GM19238 (cell line): ENCODE measurements at regions not wholly inside any gene's neighbourhood (a gene's known extent, or its start where the extent isn't known, plus 50 kb on each side); places are given as distances from the start of the nearest gene placed in this dataset.
"Not testable (repeated sequence)": the region's sequence is repeated elsewhere in the genome, so short reads cannot be mapped to it uniquely, and the experiment has no call there.

Experiments
- DNase-seq: peaks from one replicate; pipeline ENCODE4 v3.0.0; 2011; ENCODE audit warnings: low spot score; ENCODE audit not compliant: insufficient read length

DNA sequence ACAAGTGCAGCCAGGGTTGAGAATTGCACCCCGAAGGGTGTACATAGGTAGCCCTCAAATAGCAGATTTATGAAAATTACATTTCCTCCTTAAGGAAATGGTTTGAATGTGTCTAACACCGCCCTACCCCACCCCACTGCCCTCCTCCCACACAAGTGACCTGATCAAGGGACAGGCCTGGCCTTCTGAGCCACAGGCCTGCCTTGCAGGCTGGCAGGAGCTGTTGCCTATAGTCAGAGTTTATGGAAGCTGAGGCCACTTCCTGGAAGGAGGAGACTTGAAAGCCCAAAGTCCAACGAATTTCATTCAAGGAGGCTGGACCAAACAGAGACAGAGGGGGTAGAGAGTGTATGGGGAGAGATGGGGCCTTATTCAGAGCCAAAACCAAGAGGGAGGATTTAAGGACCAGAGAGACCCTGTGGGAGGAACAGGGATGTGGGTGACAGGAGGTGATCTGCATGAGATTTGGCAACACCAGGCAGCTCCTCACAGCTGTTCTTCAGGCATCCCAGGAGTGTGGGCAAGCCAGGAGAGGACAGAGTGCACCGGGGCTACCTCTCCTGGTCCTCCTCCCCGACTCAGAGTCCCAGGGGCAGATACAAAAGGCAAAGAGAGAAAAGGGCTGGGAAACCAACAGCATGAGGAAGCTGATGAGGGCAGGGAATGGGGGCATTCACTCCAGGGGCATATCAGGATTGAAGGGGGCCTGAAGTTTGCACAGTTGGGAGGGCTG lies 100.4 kb upstream of the HES1 start:
- DNase-seq: no peak

DNA sequence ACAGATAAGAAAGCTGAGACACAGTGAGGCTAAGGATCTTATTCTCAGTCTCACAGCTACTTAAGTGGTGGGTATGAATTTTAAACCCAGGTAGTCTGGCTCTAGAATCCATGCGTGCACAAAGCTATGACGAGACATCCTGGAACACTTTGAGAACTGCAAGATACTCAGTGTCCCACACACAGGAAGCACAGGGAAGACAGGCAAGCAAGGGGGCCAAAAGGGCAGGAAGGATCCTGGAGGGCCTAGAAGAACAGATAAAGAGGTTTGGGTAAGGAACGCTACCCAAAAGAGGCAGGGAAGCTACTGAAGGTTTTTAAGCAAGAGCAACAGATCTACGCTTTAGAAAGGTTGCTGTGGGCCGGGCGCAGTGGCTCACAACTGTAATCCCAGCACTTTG lies 99.1 kb upstream of the HES1 start:
- DNase-seq: no peak

- DNase-seq: not testable (repeated sequence)
Observed at GRCh38 chr3:194038346-194038745, 97.6 kb upstream of the HES1 start.

GRCh38 chr3:194038960-194039359 lies 97.0 kb upstream of the HES1 start:
- no peak for DNase-seq

DNA sequence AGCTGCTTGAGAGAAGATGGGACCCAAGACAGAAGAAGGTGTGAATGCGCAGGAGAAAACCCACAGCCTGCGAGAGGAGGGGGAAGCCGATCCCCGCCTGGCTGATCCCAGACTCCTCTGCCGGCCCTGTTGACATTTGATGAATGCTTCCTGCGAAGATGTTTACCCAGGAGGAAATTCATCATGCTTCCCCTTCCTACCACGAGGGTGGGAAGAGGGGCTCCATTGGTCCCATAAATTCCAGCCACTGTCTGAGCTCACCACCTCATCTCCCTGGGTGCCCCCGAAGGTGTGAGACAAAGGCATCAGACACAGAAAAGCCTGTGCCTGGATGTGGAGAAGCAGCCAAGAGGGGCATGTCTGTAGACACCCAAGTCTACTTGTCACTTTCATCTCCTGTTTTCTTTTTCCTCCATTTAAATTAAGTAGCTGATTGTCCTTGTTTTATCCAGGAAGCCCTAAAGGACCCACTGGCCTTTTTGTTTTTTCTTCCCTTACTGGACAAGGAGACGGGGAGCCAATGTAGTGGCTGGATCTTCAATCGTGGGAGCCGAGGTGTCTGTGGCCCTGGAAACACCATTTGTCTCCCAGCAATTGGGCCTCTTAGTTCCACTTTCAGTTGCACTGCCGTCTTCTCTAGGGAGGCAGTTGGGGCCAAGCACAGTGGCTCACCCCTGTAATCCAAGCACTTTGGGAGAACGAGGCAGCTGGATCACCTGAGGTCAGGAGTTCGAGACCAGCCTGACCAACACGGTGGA lies 95.3 kb upstream of the HES1 start:
- no peak for DNase-seq

GRCh38 chr3:194042927-194043326 lies 93.0 kb upstream of the HES1 start:
- no peak for DNase-seq

GRCh38 chr3:194043516-194043915 lies 92.4 kb upstream of the HES1 start:
- no peak for DNase-seq

DNA sequence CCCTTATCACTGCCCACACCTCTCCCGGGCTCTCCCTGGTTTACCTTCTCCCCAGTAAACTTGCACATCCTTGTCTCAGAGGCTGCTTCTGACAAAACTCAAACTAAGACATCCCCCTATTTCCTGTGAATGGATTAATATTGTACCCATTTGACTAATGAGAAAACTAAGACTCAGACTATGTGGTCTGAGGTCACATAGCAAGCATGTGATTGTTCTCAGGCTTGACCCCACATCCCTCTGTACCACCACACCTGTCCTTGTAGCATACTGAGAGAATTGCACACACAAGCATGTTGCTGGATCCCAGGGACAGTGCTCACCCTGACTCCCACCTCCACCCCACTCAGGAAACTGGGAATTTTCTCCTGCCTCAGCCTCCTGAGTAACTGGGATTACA lies 90.7 kb upstream of the HES1 start:
- no peak for DNase-seq

DNA sequence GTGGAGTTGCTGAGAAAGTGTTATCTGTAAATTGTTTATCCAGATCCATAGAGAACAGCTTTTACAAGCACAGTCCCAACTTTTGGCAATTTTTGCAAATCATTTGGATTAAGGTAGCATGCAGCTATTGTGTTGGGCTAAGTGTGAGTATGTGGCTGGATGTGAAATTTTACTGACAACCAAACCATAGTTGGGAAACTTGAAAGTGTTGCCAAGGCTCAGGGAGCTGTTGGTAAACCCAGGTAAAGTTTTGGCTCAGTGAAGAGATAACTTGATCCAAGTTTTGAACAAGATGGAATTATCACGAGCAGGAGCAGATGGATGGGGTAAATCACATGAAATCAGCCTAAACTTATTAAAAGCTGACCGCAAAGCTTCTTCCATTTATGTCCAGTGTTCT lies 90.0 kb upstream of the HES1 start:
- DNase-seq: no peak

- no peak for DNase-seq
Observed at GRCh38 chr3:194046531-194046930, 89.4 kb upstream of the HES1 start.

DNA sequence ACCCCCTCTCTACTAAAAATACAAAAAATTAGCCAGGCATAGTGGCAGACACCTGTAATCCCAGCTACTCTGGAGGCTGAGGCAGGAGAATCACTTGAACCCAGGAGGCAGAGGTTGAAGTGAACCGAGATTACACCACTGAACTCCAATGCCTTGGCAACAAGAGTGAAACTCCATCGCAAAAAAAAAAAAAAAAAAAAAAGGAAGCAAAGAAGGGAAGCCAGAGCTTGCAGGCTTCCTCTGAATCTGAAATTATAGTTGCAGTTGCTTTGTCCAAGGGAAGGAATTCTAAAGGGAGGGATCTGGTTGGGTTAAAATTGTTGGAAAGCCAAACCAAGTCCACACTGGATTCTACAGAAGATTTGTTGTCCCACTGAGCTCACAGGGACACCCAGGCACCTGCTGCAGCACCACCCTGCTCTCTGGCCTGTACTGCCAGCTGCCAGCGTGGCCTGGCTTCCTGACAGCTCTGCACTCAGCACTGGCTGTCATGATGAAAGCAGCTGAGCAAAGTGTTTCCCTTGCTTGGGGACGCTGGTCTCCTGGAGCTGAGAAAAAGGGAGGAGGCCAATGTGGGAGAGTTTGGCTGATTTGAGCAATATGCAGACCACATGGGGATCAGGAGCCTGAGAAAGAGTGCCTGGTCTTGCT lies 88.8 kb upstream of the HES1 start:
- no peak for DNase-seq

GRCh38 chr3:194049394-194049793 lies 86.6 kb upstream of the HES1 start:
- no peak for DNase-seq

DNA sequence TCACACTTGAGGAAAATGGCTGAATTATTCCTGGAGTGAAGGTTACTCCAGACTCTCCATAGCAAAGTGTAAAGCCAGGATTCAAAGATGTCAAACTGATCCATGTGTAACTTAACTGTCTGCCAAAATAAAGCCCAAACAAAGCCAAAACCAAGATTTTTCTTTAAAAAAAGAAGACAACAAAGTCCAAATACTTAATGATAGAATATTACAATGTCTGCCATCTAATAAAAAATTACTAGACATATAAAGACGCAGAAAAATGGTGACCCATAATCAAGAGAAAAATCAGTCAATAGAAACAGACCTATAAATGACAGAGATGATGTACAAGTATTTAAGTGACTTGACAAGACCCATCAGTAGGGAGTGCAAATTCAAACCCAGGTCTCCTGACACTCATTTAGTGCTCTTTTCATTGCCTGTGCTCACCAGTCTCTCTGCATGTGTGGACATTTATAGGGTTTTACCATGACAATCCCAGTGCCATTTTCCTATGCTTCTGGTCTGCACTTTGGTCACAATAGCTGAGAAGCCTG lies 85.1 kb upstream of the HES1 start:
- no peak for DNase-seq

- DNase-seq: no peak
Observed at GRCh38 chr3:194051366-194052149, 84.4 kb upstream of the HES1 start.

DNA sequence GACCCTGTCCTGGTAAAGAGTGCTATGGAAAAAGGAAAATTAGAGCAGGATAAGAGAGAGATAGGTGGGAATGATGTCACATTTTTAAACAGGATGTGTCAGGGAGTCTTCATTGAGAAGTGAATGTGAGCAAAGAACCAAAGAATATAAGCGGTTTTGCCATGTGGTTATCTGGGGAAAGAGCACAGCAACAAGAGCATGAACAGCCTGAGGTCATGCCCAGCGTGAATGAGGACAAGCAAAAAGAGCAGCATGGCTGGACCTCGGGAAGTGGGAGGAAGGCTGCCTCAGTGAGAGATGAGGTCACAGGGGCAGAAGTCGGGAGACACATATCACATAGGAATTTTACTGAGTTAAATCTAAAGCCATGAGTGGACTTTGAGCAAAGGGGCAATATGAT lies 82.8 kb upstream of the HES1 start:
- no peak for DNase-seq

DNA sequence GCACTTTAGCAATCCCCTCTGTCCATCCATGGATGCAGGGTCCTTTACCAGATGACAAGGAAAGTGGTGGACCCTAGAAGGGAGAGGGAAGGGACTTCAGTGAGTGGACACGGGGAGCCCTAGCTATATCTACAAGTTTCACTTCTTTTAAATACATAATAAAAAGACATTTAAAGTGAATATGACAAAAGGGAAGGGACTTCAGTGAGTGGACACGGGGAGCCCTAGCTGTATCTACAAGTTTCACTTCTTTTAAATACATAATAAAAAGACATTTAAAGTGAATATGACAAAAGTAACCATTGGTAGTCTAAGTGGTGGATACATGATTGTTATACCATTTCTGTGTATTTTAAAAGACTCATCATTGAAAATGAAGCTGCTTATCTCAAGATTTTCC lies 81.9 kb upstream of the HES1 start:
- DNase-seq: no peak

DNA sequence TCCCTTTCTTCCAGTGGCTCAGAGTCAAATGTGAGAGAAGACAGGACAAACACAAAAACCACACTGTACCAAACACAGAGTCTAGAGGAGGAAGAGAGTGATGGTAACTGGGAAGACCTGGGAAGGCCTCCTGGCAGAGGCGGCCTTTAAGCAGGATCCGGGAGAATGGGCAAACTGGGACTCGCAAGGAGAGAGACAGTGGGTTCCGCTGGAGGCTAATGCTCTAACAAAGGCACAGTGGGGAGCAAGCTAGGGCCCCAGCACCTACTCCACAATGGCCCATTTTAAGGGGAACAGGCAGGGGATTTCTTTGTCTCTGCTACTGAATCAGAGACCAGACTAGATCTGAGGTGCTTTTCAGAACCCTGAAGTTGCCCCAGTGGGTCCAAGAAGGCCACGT lies 81.4 kb upstream of the HES1 start:
- no peak for DNase-seq

DNA sequence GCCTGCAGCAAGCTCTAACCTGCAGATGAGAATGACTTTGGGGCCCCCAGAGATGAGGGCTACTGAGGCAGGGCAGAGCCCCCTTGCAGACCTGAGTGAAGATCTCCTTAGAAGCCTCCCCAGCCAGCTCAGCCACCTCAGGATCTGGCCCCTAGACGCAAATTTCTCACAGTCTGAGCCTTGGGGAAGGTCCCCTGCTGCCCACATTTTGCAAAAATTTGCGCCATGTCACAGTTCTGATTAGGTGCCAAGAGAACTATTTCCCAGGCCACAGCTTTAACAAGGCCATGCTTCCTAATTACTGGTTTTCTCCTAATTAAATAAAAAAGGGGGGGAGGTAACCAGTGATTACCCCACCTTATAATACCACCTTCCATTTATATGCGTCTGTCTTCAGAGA lies 81.0 kb upstream of the HES1 start:
- DNase-seq: no peak

GRCh38 chr3:194056323-194056722 lies 79.6 kb upstream of the HES1 start:
- not testable (repeated sequence) for DNase-seq

GRCh38 chr3:194056731-194057415 lies 79.1 kb upstream of the HES1 start:
- no peak for DNase-seq
